ENCODE measurements at regions not wholly inside any gene's neighbourhood (a gene's known extent, or its start where the extent isn't known, plus 50 kb on each side); places are given as distances from the start of the nearest gene placed in this dataset.

GRCh38 chr15:36347272-36347858 is 232.1 kb upstream of the CDIN1 start:
- no peaks in the 10 kb centered on the region for H3K4me1 Mint-ChIP-seq
- H3K4me3 Mint-ChIP-seq = no peak overlapping the region
- H3K36me3 Mint-ChIP-seq = no peaks in the 10 kb centered on the region
- H3K27me3 Mint-ChIP-seq = no peaks in the 10 kb centered on the region
- H3K9me3 Mint-ChIP-seq = peaks cover 0 to 2% (median 1%) of the 10 kb centered on the region in 3 donors
- no peak overlapping the region for H3K27ac Mint-ChIP-seq

- H3K4me3 Mint-ChIP-seq = no peak overlapping the region
- H3K4me1 Mint-ChIP-seq = no peaks in the 10 kb centered on the region
- H3K9me3 Mint-ChIP-seq = no peaks in the 10 kb centered on the region
- H3K27ac Mint-ChIP-seq = peak overlapping the region in 1 of 3 donors; percentile 37
- H3K27me3 Mint-ChIP-seq = no peaks in the 10 kb centered on the region
- H3K36me3 Mint-ChIP-seq = no peaks in the 10 kb centered on the region
Observed at GRCh38 chr15:36356466-36356865, 223.0 kb upstream of the CDIN1 start.

- no peaks in the 10 kb centered on the region for H3K9me3 Mint-ChIP-seq
- peak overlapping the region in 1 of 3 donors; percentile 37 for H3K27ac Mint-ChIP-seq
- no peaks in the 10 kb centered on the region for H3K27me3 Mint-ChIP-seq
- H3K4me3 Mint-ChIP-seq = no peak overlapping the region
- H3K4me1 Mint-ChIP-seq = no peaks in the 10 kb centered on the region
- H3K36me3 Mint-ChIP-seq = no peaks in the 10 kb centered on the region
Observed at GRCh38 chr15:36356978-36357601, 222.3 kb upstream of the CDIN1 start.

- H3K9me3 Mint-ChIP-seq = peaks cover 0 to 1% (median 0%) of the 10 kb centered on the region in 3 donors
- no peaks in the 10 kb centered on the region for H3K27me3 Mint-ChIP-seq
- H3K27ac Mint-ChIP-seq = no peak overlapping the region
- no peaks in the 10 kb centered on the region for H3K36me3 Mint-ChIP-seq
- H3K4me3 Mint-ChIP-seq = no peak overlapping the region
- no peaks in the 10 kb centered on the region for H3K4me1 Mint-ChIP-seq
Observed at GRCh38 chr15:36358094-36358493, 221.3 kb upstream of the CDIN1 start.

- peaks cover 0 to 1% (median 0%) of the 10 kb centered on the region in 3 donors for H3K9me3 Mint-ChIP-seq
- no peak overlapping the region for H3K4me3 Mint-ChIP-seq
- H3K36me3 Mint-ChIP-seq = no peaks in the 10 kb centered on the region
- no peaks in the 10 kb centered on the region for H3K27me3 Mint-ChIP-seq
- H3K4me1 Mint-ChIP-seq = no peaks in the 10 kb centered on the region
- no peak overlapping the region for H3K27ac Mint-ChIP-seq
Observed at GRCh38 chr15:36358523-36358922, 220.9 kb upstream of the CDIN1 start.

GRCh38 chr15:36359286-36359685 is 220.1 kb upstream of the CDIN1 start:
- no peaks in the 10 kb centered on the region for H3K4me1 Mint-ChIP-seq

GRCh38 chr15:36361351-36361870 is 218.0 kb upstream of the CDIN1 start:
- H3K27me3 Mint-ChIP-seq = no peaks in the 10 kb centered on the region
- peaks cover 0 to 1% (median 0%) of the 10 kb centered on the region in 3 donors for H3K9me3 Mint-ChIP-seq
- no peaks in the 10 kb centered on the region for H3K36me3 Mint-ChIP-seq
- no peak overlapping the region for H3K4me3 Mint-ChIP-seq
- H3K4me1 Mint-ChIP-seq = no peaks in the 10 kb centered on the region
- H3K27ac Mint-ChIP-seq = no peak overlapping the region

More at GRCh38 chr15:36359286-36359685, 220.1 kb upstream of the CDIN1 start:
- H3K9me3 Mint-ChIP-seq = peaks cover 0 to 1% (median 0%) of the 10 kb centered on the region in 3 donors
- no peak overlapping the region for H3K4me3 Mint-ChIP-seq
- H3K27me3 Mint-ChIP-seq = no peaks in the 10 kb centered on the region
- no peak overlapping the region for H3K27ac Mint-ChIP-seq
- H3K36me3 Mint-ChIP-seq = no peaks in the 10 kb centered on the region

- no peak overlapping the region for H3K27ac Mint-ChIP-seq
- no peaks in the 10 kb centered on the region for H3K4me1 Mint-ChIP-seq
- H3K36me3 Mint-ChIP-seq = no peaks in the 10 kb centered on the region
- peaks cover 0 to 1% (median 0%) of the 10 kb centered on the region in 3 donors for H3K9me3 Mint-ChIP-seq
- H3K4me3 Mint-ChIP-seq = no peak overlapping the region
- no peaks in the 10 kb centered on the region for H3K27me3 Mint-ChIP-seq
Observed at GRCh38 chr15:36362509-36362915, 216.9 kb upstream of the CDIN1 start.

GRCh38 chr15:36363335-36363734 is 216.1 kb upstream of the CDIN1 start:
- no peaks in the 10 kb centered on the region for H3K36me3 Mint-ChIP-seq
- no peak overlapping the region for H3K4me3 Mint-ChIP-seq
- no peaks in the 10 kb centered on the region for H3K4me1 Mint-ChIP-seq
- H3K9me3 Mint-ChIP-seq = peaks cover 0 to 1% (median 0%) of the 10 kb centered on the region in 3 donors
- no peaks in the 10 kb centered on the region for H3K27me3 Mint-ChIP-seq
- no peak overlapping the region for H3K27ac Mint-ChIP-seq

GRCh38 chr15:36364377-36364776 is 215.0 kb upstream of the CDIN1 start:
- no peaks in the 10 kb centered on the region for H3K36me3 Mint-ChIP-seq
- H3K27me3 Mint-ChIP-seq = no peaks in the 10 kb centered on the region
- H3K9me3 Mint-ChIP-seq = peaks cover 2 to 3% (median 3%) of the 10 kb centered on the region in 3 donors
- H3K4me1 Mint-ChIP-seq = no peaks in the 10 kb centered on the region
- no peak overlapping the region for H3K4me3 Mint-ChIP-seq
- no peak overlapping the region for H3K27ac Mint-ChIP-seq

- Mint-ChIP-seq H3K27me3 (no peaks in the 10 kb centered on the region), H3K9me3 (peaks cover 2 to 9% (median 3%) of the 10 kb centered on the region in 3 donors), H3K4me3 (no peak overlapping the region), H3K4me1 (no peaks in the 10 kb centered on the region), H3K36me3 (no peaks in the 10 kb centered on the region), H3K27ac (no peak overlapping the region)
Observed at GRCh38 chr15:36365963-36366362, 213.5 kb upstream of the CDIN1 start.

GRCh38 chr15:36370051-36370730 is 209.2 kb upstream of the CDIN1 start:
- H3K27me3 Mint-ChIP-seq = no peaks in the 10 kb centered on the region
- peaks cover 1 to 9% (median 2%) of the 10 kb centered on the region in 3 donors for H3K9me3 Mint-ChIP-seq
- no peak overlapping the region for H3K4me3 Mint-ChIP-seq
- no peaks in the 10 kb centered on the region for H3K4me1 Mint-ChIP-seq
- H3K27ac Mint-ChIP-seq = no peak overlapping the region
- H3K36me3 Mint-ChIP-seq = no peaks in the 10 kb centered on the region

GRCh38 chr15:36370731-36371112 is 208.7 kb upstream of the CDIN1 start:
- no peaks in the 10 kb centered on the region for H3K36me3 Mint-ChIP-seq
- H3K9me3 Mint-ChIP-seq = peaks cover 1 to 9% (median 2%) of the 10 kb centered on the region in 3 donors
- H3K27ac Mint-ChIP-seq = no peak overlapping the region
- no peak overlapping the region for H3K4me3 Mint-ChIP-seq
- H3K4me1 Mint-ChIP-seq = no peaks in the 10 kb centered on the region
- H3K27me3 Mint-ChIP-seq = no peaks in the 10 kb centered on the region

- H3K27me3 Mint-ChIP-seq = no peaks in the 10 kb centered on the region
- no peak overlapping the region for H3K4me3 Mint-ChIP-seq
- no peaks in the 10 kb centered on the region for H3K4me1 Mint-ChIP-seq
- no peaks in the 10 kb centered on the region for H3K36me3 Mint-ChIP-seq
- no peak overlapping the region for H3K27ac Mint-ChIP-seq
- H3K9me3 Mint-ChIP-seq = peaks cover 1 to 9% (median 2%) of the 10 kb centered on the region in 3 donors
Observed at GRCh38 chr15:36371509-36371908, 207.9 kb upstream of the CDIN1 start.

GRCh38 chr15:36372968-36373367 is 206.5 kb upstream of the CDIN1 start:
- Mint-ChIP-seq H3K4me1 (no peaks in the 10 kb centered on the region), H3K27ac (no peak overlapping the region), H3K27me3 (no peaks in the 10 kb centered on the region), H3K36me3 (no peaks in the 10 kb centered on the region), H3K4me3 (no peak overlapping the region), H3K9me3 (peaks cover 1 to 9% (median 2%) of the 10 kb centered on the region in 3 donors)

All from IgD-negative memory B cell (primary cell).